ENCODE measurements at regions not wholly inside any gene's neighbourhood (a gene's known extent, or its start where the extent isn't known, plus 50 kb on each side); places are given as distances from the start of the nearest gene placed in this dataset.

GRCh38 chr4:162715401-162715800 is 451.3 kb downstream of the NAF1 start:
- H3K27me3 ChIP-seq (ENCODE audit: insufficient read depth, poor library complexity, severe bottlenecking) = no peaks in the 10 kb centered on the region
- H3K4me3 ChIP-seq (replicated peaks; ENCODE audit: insufficient read depth, low read length) = no peak overlapping the region
- no peak overlapping the region for H3K27ac ChIP-seq (replicated peaks)
- no peak for TF ChIP-seq REST (IDR thresholded peaks at IDR 0.05; ENCODE audit: insufficient replicate concordance, low read depth)
- no peak for DNase-seq (ENCODE audit: low read depth in 1 of 2, low spot score in 1 of 2)

GRCh38 chr4:162707962-162708361 is 458.7 kb downstream of the NAF1 start:
- no peak for TF ChIP-seq SPI1 (IDR thresholded peaks at IDR 0.05; ENCODE audit: borderline replicate concordance, low read depth)
- no peak for TF ChIP-seq REST (IDR thresholded peaks at IDR 0.05; ENCODE audit: insufficient replicate concordance, low read depth)
- TF ChIP-seq CTCF (IDR thresholded peaks at IDR 0.05; ENCODE audit: insufficient read depth, low read length) = no peak
- no peak for TF ChIP-seq POLR2AphosphoS5 (IDR thresholded peaks at IDR 0.05; ENCODE audit: low read depth)
- TF ChIP-seq GABPA (IDR thresholded peaks at IDR 0.05; ENCODE audit: low read depth) = no peak
- DNase-seq (ENCODE audit: low read depth in 1 of 2, low spot score in 1 of 2) = no peak
- H3K27me3 ChIP-seq (ENCODE audit: insufficient read depth, poor library complexity, severe bottlenecking) = no peaks in the 10 kb centered on the region
- H3K4me3 ChIP-seq (replicated peaks; ENCODE audit: insufficient read depth, low read length) = no peak overlapping the region
- no peak overlapping the region for H3K27ac ChIP-seq (replicated peaks)

- no peaks in the 10 kb centered on the region for H3K27me3 ChIP-seq (ENCODE audit: insufficient read depth, poor library complexity, severe bottlenecking)
- no peak for TF ChIP-seq CTCF (IDR thresholded peaks at IDR 0.05; ENCODE audit: insufficient read depth, low read length)
- no peak for TF ChIP-seq REST (IDR thresholded peaks at IDR 0.05; ENCODE audit: insufficient replicate concordance, low read depth)
- no peak for TF ChIP-seq GABPA (IDR thresholded peaks at IDR 0.05; ENCODE audit: low read depth)
- no peak for TF ChIP-seq SPI1 (IDR thresholded peaks at IDR 0.05; ENCODE audit: borderline replicate concordance, low read depth)
- no peak for TF ChIP-seq POLR2AphosphoS5 (IDR thresholded peaks at IDR 0.05; ENCODE audit: low read depth)
- H3K27ac ChIP-seq (replicated peaks) = no peak overlapping the region
- no peak overlapping the region for H3K4me3 ChIP-seq (replicated peaks; ENCODE audit: insufficient read depth, low read length)
- DNase-seq (ENCODE audit: low read depth in 1 of 2, low spot score in 1 of 2) = no peak
Observed at GRCh38 chr4:162706632-162707031, 460.1 kb downstream of the NAF1 start.

- no peak for DNase-seq (ENCODE audit: low read depth in 1 of 2, low spot score in 1 of 2)
- Histone ChIP-seq H3K27me3 (ENCODE audit: insufficient read depth, poor library complexity, severe bottlenecking) (no peaks in the 10 kb centered on the region), H3K4me3 (replicated peaks; ENCODE audit: insufficient read depth, low read length) (no peak overlapping the region), H3K27ac (replicated peaks) (no peak overlapping the region)
- TF ChIP-seq GABPA (IDR thresholded peaks at IDR 0.05; ENCODE audit: low read depth) (no peak), SPI1 (IDR thresholded peaks at IDR 0.05; ENCODE audit: borderline replicate concordance, low read depth) (0 out of 2 replicates have a peak, but pooled peaks have one; percentile 2)
Observed at GRCh38 chr4:162706051-162706450, 460.6 kb downstream of the NAF1 start.

Data from HL-60 (cell line).